ENCODE measurements at regions not wholly inside any gene's neighbourhood (a gene's known extent, or its start where the extent isn't known, plus 50 kb on each side); places are given as distances from the start of the nearest gene placed in this dataset.

DNA sequence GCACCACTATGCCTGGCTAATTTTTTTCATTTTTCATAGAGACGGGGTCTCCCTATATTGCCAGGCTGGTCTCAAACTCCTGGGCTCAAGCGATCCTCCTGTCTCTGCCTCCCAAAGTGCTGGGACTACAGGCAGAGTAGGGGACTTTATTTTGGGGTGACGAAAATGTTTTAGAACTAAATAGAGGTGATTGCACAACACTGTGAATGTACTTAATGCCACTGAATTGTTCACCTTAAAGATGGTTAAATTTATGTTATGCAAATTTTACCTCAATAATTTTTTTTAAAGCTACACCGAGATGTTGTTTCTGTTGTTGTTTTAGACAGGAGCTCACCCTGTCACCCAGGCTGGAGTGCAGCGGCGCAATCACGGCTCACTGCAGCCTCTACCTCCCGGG is 111.9 kb upstream of the SEC14L1 start:
- TF ChIP-seq, protein P1, sequence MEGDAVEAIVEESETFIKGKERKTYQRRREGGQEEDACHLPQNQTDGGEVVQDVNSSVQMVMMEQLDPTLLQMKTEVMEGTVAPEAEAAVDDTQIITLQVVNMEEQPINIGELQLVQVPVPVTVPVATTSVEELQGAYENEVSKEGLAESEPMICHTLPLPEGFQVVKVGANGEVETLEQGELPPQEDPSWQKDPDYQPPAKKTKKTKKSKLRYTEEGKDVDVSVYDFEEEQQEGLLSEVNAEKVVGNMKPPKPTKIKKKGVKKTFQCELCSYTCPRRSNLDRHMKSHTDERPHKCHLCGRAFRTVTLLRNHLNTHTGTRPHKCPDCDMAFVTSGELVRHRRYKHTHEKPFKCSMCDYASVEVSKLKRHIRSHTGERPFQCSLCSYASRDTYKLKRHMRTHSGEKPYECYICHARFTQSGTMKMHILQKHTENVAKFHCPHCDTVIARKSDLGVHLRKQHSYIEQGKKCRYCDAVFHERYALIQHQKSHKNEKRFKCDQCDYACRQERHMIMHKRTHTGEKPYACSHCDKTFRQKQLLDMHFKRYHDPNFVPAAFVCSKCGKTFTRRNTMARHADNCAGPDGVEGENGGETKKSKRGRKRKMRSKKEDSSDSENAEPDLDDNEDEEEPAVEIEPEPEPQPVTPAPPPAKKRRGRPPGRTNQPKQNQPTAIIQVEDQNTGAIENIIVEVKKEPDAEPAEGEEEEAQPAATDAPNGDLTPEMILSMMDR (IDR thresholded peaks at IDR 0.05): no peak
- no peak for TF ChIP-seq ZFX (IDR thresholded peaks at IDR 0.05; ENCODE audit: borderline replicate concordance)
- no peak overlapping the region for H3K27ac ChIP-seq

DNA sequence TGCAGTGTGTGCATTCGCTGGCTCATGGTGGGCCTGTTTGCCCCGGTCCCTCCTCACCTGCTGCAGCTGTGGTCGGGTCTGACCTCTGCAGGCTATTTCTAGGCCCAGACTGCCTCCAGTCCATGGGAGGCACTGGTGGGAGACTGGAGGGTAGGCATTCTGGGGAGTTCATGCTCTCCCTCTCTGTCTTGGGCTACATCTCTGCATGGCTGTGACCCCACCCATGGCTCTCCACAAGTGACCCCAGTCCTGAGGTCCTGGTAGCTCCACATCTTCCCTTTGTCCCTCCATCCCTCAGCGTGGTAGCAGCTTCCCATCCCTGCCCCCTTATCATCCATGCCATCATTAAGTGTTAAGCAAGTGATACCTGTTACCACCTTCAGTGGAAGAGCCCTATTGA is 107.8 kb upstream of the SEC14L1 start:
- H3K27ac ChIP-seq: no peak overlapping the region
- TF ChIP-seq, protein P1 (IDR thresholded peaks at IDR 0.05): no peak

DNA sequence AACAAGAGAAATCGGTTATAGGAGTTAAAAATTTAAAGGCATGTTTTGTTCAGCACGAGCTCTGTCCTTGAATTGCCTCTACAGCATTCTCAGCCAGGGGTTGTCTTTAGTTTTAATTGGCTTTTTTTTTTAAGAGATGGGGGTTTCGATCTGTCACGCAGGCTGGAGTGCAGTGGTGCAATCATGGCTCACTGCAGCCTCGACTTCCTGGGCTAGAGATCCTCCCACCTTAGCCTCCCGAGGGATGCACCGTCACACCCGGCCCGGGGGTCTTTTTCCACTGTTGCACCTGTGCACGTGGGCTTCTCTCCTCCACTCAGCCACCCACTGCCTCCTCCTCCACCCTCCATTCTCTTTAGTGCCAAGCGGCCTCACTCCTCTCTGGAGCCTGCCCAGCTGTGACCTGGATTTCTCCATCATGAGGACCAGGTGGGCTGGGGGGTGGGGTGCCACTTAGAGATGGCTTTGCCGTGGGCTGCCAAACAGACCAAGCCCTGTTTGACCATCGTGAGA is 106.8 kb upstream of the SEC14L1 start:
- TF ChIP-seq, protein P1 (IDR thresholded peaks at IDR 0.05): no peak
- TF ChIP-seq ZFX (IDR thresholded peaks at IDR 0.05; ENCODE audit: borderline replicate concordance): no peak
- no peak overlapping the region for H3K27ac ChIP-seq

DNA sequence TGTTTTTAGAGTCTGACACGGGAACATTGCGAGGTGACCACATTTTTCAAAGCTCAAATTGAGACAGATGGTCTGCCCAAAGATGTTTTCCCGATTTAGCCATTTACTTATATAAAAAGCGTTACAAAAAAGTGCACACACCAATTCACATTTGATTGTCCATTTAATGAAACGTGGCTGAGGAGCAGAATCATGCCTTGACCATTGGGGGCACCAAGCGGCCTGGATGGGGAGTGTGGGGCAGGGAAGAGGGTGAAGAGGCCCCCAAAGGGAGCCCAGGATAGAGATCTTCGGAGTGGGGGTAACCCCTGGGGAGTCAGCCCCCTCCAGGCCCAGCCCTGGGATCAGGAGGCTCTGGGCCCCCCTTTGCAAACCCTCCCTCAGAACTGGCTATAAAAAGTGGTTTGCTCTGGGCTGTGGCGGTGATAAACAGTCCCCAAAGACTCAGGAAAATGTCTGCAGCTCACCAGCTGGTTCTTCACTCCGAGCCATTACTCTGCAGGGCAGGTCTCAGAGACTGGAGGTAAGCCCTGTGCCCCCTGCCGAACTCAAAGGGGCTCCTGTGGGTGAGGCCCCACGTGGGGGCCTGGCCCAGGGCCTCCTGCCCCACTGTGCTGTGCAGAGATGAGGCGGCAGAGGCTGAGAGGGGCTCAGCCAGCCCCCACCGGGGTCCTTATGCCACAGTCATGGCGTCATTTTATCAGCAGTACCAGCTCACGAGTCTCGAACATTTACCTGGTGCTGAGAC is 105.9 kb upstream of the SEC14L1 start:
- no peak overlapping the region for H3K27ac ChIP-seq
- TF ChIP-seq, protein P1 (IDR thresholded peaks at IDR 0.05): no peak
- no peak for TF ChIP-seq ZFX (IDR thresholded peaks at IDR 0.05; ENCODE audit: borderline replicate concordance)

DNA sequence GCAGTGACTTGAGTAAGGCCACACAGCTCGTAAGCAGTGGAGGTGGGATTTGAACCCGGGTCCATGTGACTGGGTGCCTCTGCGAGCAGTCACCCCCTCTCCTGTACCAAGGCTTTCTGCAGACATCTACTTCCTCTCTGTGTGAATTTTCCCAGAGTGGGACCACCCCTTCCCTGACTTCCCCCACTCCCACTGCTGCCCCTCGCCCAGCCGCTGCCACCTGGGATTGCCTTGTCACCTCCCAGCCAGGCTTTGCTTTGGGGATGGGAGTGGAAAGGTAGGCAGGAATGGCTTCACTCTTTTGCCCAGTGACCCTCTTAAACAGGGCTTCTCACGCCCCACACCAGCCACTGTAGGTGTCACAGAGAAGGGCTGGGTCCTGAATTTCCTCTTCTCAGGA is 105.2 kb upstream of the SEC14L1 start:
- TF ChIP-seq ZFX (IDR thresholded peaks at IDR 0.05; ENCODE audit: borderline replicate concordance): no peak
- TF ChIP-seq, protein P1 (IDR thresholded peaks at IDR 0.05): no peak
- no peak overlapping the region for H3K27ac ChIP-seq

DNA sequence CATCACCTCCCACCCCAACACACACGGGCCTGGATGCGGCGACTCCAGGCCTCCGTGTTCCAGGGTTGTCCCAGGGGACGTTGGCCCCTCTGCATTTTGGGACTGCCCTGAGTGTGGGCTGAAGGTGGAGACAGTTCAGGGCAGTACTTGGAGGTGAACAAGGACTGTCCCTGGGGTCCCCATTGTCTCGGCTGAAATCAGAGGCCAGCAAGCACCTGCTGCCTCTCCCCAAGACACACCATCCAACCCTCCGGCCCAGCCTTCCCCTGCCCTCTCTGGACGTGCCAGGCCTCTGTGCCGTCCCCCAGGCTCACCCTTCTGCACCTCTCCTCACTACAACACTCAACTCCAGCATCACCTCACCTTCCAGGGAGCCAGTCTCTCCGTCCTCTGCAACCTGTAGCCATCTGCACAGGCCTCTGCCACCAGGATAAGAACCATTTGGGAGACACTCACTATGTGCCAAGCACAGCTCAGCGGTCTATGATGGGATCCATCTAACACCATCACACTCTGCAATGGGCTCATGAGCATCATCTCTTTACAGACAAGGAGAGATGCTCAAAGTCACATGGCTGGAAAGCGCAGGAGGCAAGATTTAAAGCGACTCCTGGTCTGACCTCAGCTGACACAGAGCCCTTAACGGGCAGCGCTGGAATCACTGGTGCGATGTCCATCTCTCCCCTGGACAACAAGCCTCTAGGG is 104.5 kb upstream of the SEC14L1 start:
- H3K27ac ChIP-seq: no peak overlapping the region
- TF ChIP-seq, protein P1 (IDR thresholded peaks at IDR 0.05): no peak
- TF ChIP-seq ZFX (IDR thresholded peaks at IDR 0.05; ENCODE audit: borderline replicate concordance): no peak

DNA sequence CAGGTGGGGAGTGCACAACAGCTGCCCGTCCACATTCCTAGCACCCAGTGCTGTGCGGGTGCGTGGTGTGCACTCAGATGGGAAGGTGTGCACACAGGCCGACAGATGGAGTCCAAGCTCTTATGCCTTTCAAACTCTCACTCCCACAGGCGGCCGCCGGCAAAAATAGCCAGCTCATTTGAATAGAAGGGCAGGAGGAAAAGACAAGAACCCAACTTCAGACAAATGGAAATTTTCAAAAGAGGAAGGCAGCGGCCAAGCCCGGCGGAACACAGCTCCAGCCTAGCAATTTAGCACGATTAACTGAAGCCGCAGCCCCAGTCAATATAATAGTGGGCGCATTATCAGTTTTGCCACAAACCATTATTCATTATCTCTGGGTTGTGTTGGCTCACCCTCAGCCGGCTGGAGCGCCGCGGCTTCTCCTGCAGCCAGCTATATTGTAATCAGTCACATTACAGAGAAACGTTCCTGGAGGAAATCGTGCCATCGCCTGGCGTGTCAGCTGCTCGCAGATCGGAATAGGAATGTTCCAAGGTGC is 103.9 kb upstream of the SEC14L1 start:
- TF ChIP-seq, protein P1 (IDR thresholded peaks at IDR 0.05): peak; percentile 16; the same call in 1 of the 2 replicates
- no peak for TF ChIP-seq ZFX (IDR thresholded peaks at IDR 0.05; ENCODE audit: borderline replicate concordance)
- H3K27ac ChIP-seq: no peak overlapping the region

Measured in 22Rv1 (cell line).